HK-2 (cell line): ENCODE measurements at regions not wholly inside any gene's neighbourhood (a gene's known extent, or its start where the extent isn't known, plus 50 kb on each side); places are given as distances from the start of the nearest gene placed in this dataset.

Source experiments
- DNase-seq: peaks from one replicate; pipeline ENCODE4 v3.0.0-alpha.2; 2018; ENCODE audit not compliant: unreplicated experiment

DNA sequence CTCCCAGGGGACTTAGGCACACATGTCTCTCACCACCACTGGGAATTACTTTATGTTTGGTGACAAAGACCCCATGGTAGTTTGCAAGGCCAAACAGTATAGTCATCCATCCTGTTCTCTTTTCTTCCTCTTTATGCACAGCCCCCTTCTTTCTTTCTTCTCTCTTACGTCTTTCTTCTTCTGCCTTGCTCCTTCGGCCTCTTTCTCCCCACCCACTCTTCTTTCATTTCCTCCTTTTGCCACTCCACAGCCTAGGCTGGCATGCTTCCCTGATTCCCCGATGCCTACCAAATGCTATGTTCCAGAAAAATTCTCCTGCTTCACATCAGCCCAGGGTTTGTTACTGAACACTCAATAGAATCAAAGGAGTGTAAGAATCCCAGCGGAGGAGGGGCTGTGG, 62.4 kb upstream of the MKLN1 start:
- DNase-seq = no peak

- DNase-seq = no peak
These were observed 60.0 kb upstream of the MKLN1 start for GRCh38 chr7:131267631-131268030.

- no peak for DNase-seq
These were observed 58.8 kb upstream of the MKLN1 start for GRCh38 chr7:131268906-131269305.

DNA sequence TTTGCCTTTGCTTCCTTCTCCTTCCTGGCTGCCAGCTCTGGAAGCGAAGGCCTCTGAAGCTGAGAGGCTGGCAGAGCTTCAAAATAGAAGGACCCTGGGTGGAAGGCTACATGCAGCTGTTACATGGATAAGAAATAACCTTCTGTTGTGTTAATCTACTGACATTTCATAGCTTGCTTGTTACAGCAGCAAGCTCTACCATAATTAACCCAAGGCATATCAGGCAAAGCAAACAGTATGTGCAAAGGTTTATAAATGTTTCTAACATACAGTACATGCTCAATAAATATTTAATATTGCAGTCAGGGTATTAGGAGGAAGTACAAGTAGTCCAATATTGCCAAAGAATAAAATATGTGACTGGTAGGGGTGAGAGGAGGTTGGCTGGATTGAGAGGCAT, 55.6 kb upstream of the MKLN1 start:
- no peak for DNase-seq

DNA sequence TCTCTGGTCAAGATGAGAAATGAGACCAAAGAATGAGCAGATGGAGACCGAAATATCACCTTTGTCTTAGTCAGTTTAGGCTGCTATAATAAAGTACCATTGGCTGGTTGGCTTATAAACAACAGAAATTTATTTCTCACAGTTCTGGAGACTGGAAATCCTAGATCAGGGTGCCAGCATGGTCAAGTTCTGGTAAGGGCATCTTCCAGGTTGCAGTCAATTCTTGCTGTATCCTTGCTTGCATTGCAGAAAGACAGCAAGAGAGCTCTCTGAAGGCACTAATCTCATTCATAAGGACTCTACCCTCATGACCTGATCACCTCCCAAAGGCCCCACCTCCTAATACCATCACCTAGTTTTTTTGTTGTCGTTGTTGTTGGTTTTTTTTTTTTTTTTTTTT, 52.7 kb upstream of the MKLN1 start:
- no peak for DNase-seq

DNA sequence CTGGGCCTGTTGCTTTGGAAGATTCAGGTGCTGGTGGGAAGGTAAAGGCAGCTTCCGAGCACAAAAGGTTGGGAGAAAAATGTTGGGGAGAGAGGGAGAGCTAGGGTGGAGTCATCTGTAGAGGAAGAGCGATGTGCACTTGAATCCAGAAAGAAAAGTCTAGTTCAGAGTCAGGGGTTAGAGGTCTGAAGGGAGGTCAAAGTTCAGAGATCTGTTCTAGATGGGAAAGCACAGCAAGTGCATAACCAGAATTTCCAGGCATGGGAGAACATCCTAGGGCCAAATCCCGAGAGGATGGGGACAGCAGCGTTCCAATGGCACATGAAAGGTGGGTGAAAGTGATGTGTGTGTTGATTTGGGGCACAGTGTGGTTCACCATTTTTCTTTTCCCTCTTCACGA, 51.5 kb upstream of the MKLN1 start:
- DNase-seq = no peak

DNA sequence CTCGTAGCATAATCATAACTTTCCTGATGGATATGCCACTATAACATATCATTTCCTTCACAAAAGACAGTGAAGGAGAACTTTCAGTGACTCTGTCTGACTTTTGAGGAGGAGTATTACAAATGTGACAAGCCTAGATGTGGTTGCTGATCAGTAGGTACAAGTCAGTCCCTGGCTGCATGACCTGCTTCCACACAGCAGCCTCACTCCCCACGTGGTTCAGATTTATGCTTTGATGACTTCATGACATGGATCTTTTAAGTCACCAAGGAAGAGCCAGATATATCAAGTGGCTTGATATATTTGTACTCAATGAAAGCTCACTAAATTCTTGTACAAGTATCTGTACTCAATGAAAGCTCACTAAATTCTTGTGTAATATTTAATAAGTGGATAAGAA, 50.9 kb upstream of the MKLN1 start:
- DNase-seq = no peak
